Stomach (tissue), 4 donors: ENCODE measurements at regions not wholly inside any gene's neighbourhood (a gene's known extent, or its start where the extent isn't known, plus 50 kb on each side); places are given as distances from the start of the nearest gene placed in this dataset.

Source experiments
- CTCF ChIP-seq, 7 experiments: fragments of 450-650 bp in 4 of 7; fragments of 200-600 bp in 3 of 7; sonication (generic) in 3 of 7; IDR thresholded peaks; one replicate each; pipeline ENCODE4 v1.5.1; 2016 to 2019; ENCODE audit warnings: antibody characterized with exemption in 7 of 7, control low read depth in 2 of 7, mild to moderate bottlenecking in 1 of 7
- POLR2AphosphoS5 ChIP-seq, 3 donors: sonication (generic); formaldehyde crosslinking; IDR thresholded peaks; one replicate each; pipeline ENCODE4 v1.6.1; 2016; ENCODE audit warnings: antibody characterized with exemption in 3 of 3

GRCh38 chr2:106582148-106583143 lies 95.3 kb downstream of the CD8B2 start:
- peak in 5 of 7 experiments; percentile 68 to 77 (median 73) for TF ChIP-seq CTCF (IDR thresholded peaks at IDR 0.05)
- TF ChIP-seq POLR2AphosphoS5 (IDR thresholded peaks at IDR 0.05), result peak in 1 of 3 donors; percentile 48
